Right lobe of liver (tissue), 4 donors: ENCODE measurements at regions not wholly inside any gene's neighbourhood (a gene's known extent, or its start where the extent isn't known, plus 50 kb on each side); places are given as distances from the start of the nearest gene placed in this dataset.

Experiments used
- POLR2A ChIP-seq: fragments of 450-650 bp; IDR thresholded peaks from one replicate; pipeline ENCODE4 v1.6.1; 2017; ENCODE audit warnings: antibody characterized with exemption, mild to moderate bottlenecking
- TF ChIP-seq, protein P1 (sequence below), 4 donors: fragments of 200-600 bp in 3 of 4; fragments of 450-650 bp in 1 of 4; IDR thresholded peaks; one replicate each; pipeline versions ENCODE4 v1.5.1 to v1.8.0; 2016 to 2022; ENCODE audit warnings: antibody characterized with exemption in 4 of 4, mild to moderate bottlenecking in 2 of 4
- donor health status: DM: no; HTN: no; CAD: no.
- donor health status: DM: no; HTN: no; CAD: no.
- donor health status: DM: no; HTN: yes; CAD: no.

GRCh38 chr15:45980366-45980765 is 345.5 kb downstream of the SQOR start:
- TF ChIP-seq, protein P1, sequence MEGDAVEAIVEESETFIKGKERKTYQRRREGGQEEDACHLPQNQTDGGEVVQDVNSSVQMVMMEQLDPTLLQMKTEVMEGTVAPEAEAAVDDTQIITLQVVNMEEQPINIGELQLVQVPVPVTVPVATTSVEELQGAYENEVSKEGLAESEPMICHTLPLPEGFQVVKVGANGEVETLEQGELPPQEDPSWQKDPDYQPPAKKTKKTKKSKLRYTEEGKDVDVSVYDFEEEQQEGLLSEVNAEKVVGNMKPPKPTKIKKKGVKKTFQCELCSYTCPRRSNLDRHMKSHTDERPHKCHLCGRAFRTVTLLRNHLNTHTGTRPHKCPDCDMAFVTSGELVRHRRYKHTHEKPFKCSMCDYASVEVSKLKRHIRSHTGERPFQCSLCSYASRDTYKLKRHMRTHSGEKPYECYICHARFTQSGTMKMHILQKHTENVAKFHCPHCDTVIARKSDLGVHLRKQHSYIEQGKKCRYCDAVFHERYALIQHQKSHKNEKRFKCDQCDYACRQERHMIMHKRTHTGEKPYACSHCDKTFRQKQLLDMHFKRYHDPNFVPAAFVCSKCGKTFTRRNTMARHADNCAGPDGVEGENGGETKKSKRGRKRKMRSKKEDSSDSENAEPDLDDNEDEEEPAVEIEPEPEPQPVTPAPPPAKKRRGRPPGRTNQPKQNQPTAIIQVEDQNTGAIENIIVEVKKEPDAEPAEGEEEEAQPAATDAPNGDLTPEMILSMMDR (IDR thresholded peaks at IDR 0.05), result no peak
- TF ChIP-seq POLR2A, result no peak
